HepG2 (cell line): ENCODE measurements at regions not wholly inside any gene's neighbourhood (a gene's known extent, or its start where the extent isn't known, plus 50 kb on each side); places are given as distances from the start of the nearest gene placed in this dataset.

ENCODE experiments used
- GPN1 ChIP-seq: sonication (generic); formaldehyde crosslinking; IDR thresholded peaks from 2 replicates; pipeline ENCODE4 v1.5.1; 2020; ENCODE audit warnings: missing genetic modification reagents, borderline replicate concordance
- JDP2 ChIP-seq: sonication (generic); formaldehyde crosslinking; IDR thresholded peaks from 2 replicates; pipeline ENCODE4 v1.8.1; 2022; ENCODE audit warnings: missing genetic modification reagents, borderline replicate concordance
- MAZ ChIP-seq, 2 experiments: sonication (generic) in 1 of 2; formaldehyde crosslinking in 1 of 2; IDR thresholded peaks; 2 replicates each; pipeline versions ENCODE4 v1.5.0 to v1.6.1; 2012 to 2020; ENCODE audit warnings: low read depth in 2 of 2, mild to moderate bottlenecking in 2 of 2, borderline replicate concordance in 1 of 2, improper control_type of control experiment in 1 of 2, low read length in 1 of 2, missing genetic modification reagents in 1 of 2, moderate library complexity in 1 of 2
- NR2F6 ChIP-seq, 2 experiments: IDR thresholded peaks; 2 replicates each; pipeline ENCODE4 v1.6.1; 2016; ENCODE audit warnings: antibody characterized with exemption in 1 of 2, mild to moderate bottlenecking in 1 of 2
- ZKSCAN1 ChIP-seq: fragments of 150-350 bp; IDR thresholded peaks from 2 replicates; pipeline ENCODE4 v1.6.1; 2014; ENCODE audit warnings: low read length
- ZNF256 ChIP-seq: sonication (generic); formaldehyde crosslinking; conservative IDR thresholded peaks from 2 replicates; pipeline ENCODE4 v1.4.0; 2020; ENCODE audit warnings: missing genetic modification reagents
- ZNF558 ChIP-seq: sonication (generic); formaldehyde crosslinking; IDR thresholded peaks from 2 replicates; pipeline ENCODE4 v1.9.0; 2022; ENCODE audit warnings: mild to moderate bottlenecking, missing genetic modification reagents, borderline replicate concordance
- ZNF781 ChIP-seq: sonication (generic); formaldehyde crosslinking; IDR thresholded peaks from 2 replicates; pipeline ENCODE4 v1.5.1; 2020; ENCODE audit warnings: borderline replicate concordance, mild to moderate bottlenecking, missing genetic modification reagents; ENCODE audit errors: not compliant biosample characterization
- TF ChIP-seq, protein P1 (sequence below): sonication (generic); formaldehyde crosslinking; IDR thresholded peaks from 2 replicates; pipeline ENCODE4 v1.4.0; 2020; ENCODE audit warnings: missing genetic modification reagents
- TF ChIP-seq, protein P2 (sequence below): sonication (generic); formaldehyde crosslinking; IDR thresholded peaks from 2 replicates; pipeline ENCODE4 v1.5.0; 2020; ENCODE audit warnings: mild to moderate bottlenecking, missing genetic modification reagents, borderline replicate concordance
- TF ChIP-seq, protein P3 (sequence below): sonication (generic); formaldehyde crosslinking; IDR thresholded peaks from 2 replicates; pipeline ENCODE4 v1.4.0; 2020; ENCODE audit warnings: missing genetic modification reagents, mild to moderate bottlenecking, borderline replicate concordance

DNA sequence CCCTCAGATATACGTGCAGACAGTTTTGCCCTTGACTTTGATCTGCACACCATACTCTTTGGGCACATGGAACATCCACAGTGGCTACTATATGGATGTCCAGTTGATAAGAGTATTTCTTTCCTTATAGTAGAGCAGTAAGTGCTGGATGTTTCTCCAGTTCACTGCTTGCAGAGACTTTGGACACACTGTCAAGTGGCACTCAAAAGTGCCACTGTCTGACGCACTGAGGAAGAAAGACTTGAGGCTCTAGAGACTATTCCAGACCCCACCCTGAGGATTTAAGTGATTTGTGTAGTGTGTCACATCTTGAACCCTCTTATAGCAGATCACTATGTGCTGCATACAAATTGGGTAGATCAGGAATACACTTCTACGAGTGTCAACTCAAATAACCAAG is 179.1 kb downstream of the GNAI1 start (continued):
- TF ChIP-seq, protein P1, sequence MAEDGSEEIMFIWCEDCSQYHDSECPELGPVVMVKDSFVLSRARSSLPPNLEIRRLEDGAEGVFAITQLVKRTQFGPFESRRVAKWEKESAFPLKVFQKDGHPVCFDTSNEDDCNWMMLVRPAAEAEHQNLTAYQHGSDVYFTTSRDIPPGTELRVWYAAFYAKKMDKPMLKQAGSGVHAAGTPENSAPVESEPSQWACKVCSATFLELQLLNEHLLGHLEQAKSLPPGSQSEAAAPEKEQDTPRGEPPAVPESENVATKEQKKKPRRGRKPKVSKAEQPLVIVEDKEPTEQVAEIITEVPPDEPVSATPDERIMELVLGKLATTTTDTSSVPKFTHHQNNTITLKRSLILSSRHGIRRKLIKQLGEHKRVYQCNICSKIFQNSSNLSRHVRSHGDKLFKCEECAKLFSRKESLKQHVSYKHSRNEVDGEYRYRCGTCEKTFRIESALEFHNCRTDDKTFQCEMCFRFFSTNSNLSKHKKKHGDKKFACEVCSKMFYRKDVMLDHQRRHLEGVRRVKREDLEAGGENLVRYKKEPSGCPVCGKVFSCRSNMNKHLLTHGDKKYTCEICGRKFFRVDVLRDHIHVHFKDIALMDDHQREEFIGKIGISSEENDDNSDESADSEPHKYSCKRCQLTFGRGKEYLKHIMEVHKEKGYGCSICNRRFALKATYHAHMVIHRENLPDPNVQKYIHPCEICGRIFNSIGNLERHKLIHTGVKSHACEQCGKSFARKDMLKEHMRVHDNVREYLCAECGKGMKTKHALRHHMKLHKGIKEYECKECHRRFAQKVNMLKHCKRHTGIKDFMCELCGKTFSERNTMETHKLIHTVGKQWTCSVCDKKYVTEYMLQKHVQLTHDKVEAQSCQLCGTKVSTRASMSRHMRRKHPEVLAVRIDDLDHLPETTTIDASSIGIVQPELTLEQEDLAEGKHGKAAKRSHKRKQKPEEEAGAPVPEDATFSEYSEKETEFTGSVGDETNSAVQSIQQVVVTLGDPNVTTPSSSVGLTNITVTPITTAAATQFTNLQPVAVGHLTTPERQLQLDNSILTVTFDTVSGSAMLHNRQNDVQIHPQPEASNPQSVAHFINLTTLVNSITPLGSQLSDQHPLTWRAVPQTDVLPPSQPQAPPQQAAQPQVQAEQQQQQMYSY (CRISPR knock-in tag): no peak
- TF ChIP-seq ZNF781 (CRISPR knock-in tag): no peak
- no peak for TF ChIP-seq GPN1
- TF ChIP-seq NR2F6 (IDR thresholded peaks at IDR 0.05): no peak
- no peak for TF ChIP-seq NR2F6 (CRISPR knock-in tag; IDR thresholded peaks at IDR 0.05)
- TF ChIP-seq, protein P2, sequence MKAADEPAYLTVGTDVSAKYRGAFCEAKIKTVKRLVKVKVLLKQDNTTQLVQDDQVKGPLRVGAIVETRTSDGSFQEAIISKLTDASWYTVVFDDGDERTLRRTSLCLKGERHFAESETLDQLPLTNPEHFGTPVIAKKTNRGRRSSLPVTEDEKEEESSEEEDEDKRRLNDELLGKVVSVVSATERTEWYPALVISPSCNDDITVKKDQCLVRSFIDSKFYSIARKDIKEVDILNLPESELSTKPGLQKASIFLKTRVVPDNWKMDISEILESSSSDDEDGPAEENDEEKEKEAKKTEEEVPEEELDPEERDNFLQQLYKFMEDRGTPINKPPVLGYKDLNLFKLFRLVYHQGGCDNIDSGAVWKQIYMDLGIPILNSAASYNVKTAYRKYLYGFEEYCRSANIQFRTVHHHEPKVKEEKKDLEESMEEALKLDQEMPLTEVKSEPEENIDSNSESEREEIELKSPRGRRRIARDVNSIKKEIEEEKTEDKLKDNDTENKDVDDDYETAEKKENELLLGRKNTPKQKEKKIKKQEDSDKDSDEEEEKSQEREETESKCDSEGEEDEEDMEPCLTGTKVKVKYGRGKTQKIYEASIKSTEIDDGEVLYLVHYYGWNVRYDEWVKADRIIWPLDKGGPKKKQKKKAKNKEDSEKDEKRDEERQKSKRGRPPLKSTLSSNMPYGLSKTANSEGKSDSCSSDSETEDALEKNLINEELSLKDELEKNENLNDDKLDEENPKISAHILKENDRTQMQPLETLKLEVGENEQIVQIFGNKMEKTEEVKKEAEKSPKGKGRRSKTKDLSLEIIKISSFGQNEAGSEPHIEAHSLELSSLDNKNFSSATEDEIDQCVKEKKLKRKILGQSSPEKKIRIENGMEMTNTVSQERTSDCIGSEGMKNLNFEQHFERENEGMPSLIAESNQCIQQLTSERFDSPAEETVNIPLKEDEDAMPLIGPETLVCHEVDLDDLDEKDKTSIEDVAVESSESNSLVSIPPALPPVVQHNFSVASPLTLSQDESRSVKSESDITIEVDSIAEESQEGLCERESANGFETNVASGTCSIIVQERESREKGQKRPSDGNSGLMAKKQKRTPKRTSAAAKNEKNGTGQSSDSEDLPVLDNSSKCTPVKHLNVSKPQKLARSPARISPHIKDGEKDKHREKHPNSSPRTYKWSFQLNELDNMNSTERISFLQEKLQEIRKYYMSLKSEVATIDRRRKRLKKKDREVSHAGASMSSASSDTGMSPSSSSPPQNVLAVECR (CRISPR knock-in tag): no peak
- no peak for TF ChIP-seq ZKSCAN1
- no peak for TF ChIP-seq JDP2 (CRISPR knock-in tag)
- TF ChIP-seq MAZ (IDR thresholded peaks at IDR 0.05; ENCODE audit: borderline replicate concordance, low read depth, low read length): no peak
- TF ChIP-seq MAZ (CRISPR knock-in tag; IDR thresholded peaks at IDR 0.05; ENCODE audit: low read depth): no peak
- no peak for TF ChIP-seq ZNF558 (CRISPR knock-in tag)
- TF ChIP-seq, protein P3, sequence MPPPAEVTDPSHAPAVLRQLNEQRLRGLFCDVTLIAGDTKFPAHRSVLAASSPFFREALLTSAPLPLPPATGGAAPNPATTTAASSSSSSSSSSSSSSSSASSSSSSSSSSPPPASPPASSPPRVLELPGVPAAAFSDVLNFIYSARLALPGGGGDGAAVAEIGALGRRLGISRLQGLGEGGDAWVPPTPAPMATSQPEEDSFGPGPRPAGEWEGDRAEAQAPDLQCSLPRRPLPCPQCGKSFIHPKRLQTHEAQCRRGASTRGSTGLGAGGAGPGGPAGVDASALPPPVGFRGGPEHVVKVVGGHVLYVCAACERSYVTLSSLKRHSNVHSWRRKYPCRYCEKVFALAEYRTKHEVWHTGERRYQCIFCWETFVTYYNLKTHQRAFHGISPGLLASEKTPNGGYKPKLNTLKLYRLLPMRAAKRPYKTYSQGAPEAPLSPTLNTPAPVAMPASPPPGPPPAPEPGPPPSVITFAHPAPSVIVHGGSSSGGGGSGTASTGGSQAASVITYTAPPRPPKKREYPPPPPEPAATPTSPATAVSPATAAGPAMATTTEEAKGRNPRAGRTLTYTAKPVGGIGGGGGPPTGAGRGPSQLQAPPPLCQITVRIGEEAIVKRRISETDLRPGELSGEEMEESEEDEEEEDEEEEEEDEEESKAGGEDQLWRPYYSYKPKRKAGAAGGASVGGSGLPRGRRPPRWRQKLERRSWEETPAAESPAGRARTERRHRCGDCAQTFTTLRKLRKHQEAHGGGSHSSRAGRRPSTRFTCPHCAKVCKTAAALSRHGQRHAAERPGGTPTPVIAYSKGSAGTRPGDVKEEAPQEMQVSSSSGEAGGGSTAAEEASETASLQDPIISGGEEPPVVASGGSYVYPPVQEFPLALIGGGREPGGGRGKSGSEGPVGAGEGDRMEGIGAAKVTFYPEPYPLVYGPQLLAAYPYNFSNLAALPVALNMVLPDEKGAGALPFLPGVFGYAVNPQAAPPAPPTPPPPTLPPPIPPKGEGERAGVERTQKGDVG (CRISPR knock-in tag): no peak
- no peak for TF ChIP-seq ZNF256 (CRISPR knock-in tag)
- TF ChIP-seq, all 625 proteins: peak for 0
